Activated T-cell treated with anti-CD3 and anti-CD28 coated beads for 48 hours (primary cell): ENCODE measurements at regions not wholly inside any gene's neighbourhood (a gene's known extent, or its start where the extent isn't known, plus 50 kb on each side); places are given as distances from the start of the nearest gene placed in this dataset.
A peak's percentile ranks its signal among the peaks of the same experiment; 100 is the strongest.
"Not testable (repeated sequence)": the region's sequence is repeated elsewhere in the genome, so short reads cannot be mapped to it uniquely, and the experiment has no call there.

Experiments used
- DNase-seq: peaks from one replicate; pipeline ENCODE4 v3.0.0-alpha.2; 2020; ENCODE audit warnings: low read depth

GRCh38 chr12:93080452-93080851 lies 151.4 kb upstream of the EEA1 start:
- no peak for DNase-seq

GRCh38 chr12:93080994-93081809 lies 152.1 kb upstream of the EEA1 start:
- DNase-seq, result no peak

GRCh38 chr12:93081810-93082165 lies 152.7 kb upstream of the EEA1 start:
- no peak for DNase-seq

- DNase-seq, result no peak
These were observed 156.5 kb upstream of the EEA1 start for GRCh38 chr12:93085383-93086287.

GRCh38 chr12:93086288-93086727 lies 157.2 kb upstream of the EEA1 start:
- no peak for DNase-seq

GRCh38 chr12:93087840-93088610 lies 158.9 kb upstream of the EEA1 start:
- no peak for DNase-seq

- no peak for DNase-seq
These were observed 160.9 kb upstream of the EEA1 start for GRCh38 chr12:93089805-93090569.

GRCh38 chr12:93090731-93091172 lies 161.7 kb upstream of the EEA1 start:
- DNase-seq, result no peak

GRCh38 chr12:93091886-93092648 lies 163.0 kb upstream of the EEA1 start:
- DNase-seq, result no peak

- DNase-seq, result no peak
These were observed 163.5 kb upstream of the EEA1 start for GRCh38 chr12:93092649-93092945.

- DNase-seq, result no peak
These were observed 164.1 kb upstream of the EEA1 start for GRCh38 chr12:93093243-93093642.

- DNase-seq, result not testable (repeated sequence)
These were observed 165.1 kb upstream of the EEA1 start for GRCh38 chr12:93094222-93094621.

- DNase-seq, result no peak
These were observed 166.1 kb upstream of the EEA1 start for GRCh38 chr12:93094988-93095737.

GRCh38 chr12:93097417-93097816 lies 168.3 kb upstream of the EEA1 start:
- DNase-seq, result no peak

- DNase-seq, result peak; percentile 49
These were observed 169.0 kb upstream of the EEA1 start for GRCh38 chr12:93098077-93098476.

GRCh38 chr12:93099792-93100191 lies 170.7 kb upstream of the EEA1 start:
- no peak for DNase-seq

- no peak for DNase-seq
These were observed 171.5 kb upstream of the EEA1 start for GRCh38 chr12:93100610-93101009.

- no peak for DNase-seq
These were observed 172.3 kb upstream of the EEA1 start for GRCh38 chr12:93101367-93101766.

- no peak for DNase-seq
These were observed 173.2 kb upstream of the EEA1 start for GRCh38 chr12:93102312-93102711.

- DNase-seq, result no peak
These were observed 173.6 kb upstream of the EEA1 start for GRCh38 chr12:93102744-93103143.
